ENCODE measurements at regions not wholly inside any gene's neighbourhood (a gene's known extent, or its start where the extent isn't known, plus 50 kb on each side); places are given as distances from the start of the nearest gene placed in this dataset.

DNA sequence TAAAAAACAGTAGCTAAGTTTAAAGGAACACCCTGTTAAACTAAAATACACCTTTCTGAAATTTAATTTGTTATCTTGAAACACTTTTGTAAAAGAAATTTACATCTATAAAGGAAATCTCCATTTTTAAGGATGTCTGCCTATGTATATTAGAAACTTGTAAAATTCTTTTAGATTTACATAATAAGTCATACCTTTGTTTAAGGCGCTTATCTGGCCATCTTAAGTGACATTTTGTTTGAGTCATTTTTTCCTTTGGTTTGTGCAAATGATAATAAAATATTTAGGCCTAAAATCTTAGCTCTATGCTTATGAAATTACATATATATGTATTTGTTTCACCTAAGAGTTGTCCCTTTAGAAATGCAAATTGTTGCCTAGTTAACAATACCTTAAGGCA is 1193.4 kb downstream of the FSCB start:
- TF ChIP-seq, protein P1, sequence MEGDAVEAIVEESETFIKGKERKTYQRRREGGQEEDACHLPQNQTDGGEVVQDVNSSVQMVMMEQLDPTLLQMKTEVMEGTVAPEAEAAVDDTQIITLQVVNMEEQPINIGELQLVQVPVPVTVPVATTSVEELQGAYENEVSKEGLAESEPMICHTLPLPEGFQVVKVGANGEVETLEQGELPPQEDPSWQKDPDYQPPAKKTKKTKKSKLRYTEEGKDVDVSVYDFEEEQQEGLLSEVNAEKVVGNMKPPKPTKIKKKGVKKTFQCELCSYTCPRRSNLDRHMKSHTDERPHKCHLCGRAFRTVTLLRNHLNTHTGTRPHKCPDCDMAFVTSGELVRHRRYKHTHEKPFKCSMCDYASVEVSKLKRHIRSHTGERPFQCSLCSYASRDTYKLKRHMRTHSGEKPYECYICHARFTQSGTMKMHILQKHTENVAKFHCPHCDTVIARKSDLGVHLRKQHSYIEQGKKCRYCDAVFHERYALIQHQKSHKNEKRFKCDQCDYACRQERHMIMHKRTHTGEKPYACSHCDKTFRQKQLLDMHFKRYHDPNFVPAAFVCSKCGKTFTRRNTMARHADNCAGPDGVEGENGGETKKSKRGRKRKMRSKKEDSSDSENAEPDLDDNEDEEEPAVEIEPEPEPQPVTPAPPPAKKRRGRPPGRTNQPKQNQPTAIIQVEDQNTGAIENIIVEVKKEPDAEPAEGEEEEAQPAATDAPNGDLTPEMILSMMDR (conservative IDR thresholded peaks at IDR 0.05 in 1 of 2, IDR thresholded peaks at IDR 0.05 in 1 of 2; ENCODE audit: low read depth in 1 of 2, low read length in 2 of 2): no peak
- TF ChIP-seq EZH2 (IDR thresholded peaks at IDR 0.05; ENCODE audit: low read length, missing control alignments): no peak
